ENCODE measurements at regions not wholly inside any gene's neighbourhood (a gene's known extent, or its start where the extent isn't known, plus 50 kb on each side); places are given as distances from the start of the nearest gene placed in this dataset.

- no peaks in the 10 kb centered on the region for H3K36me3 ChIP-seq
- H3K4me1 ChIP-seq: peaks cover 6 to 12% (median 10%) of the 10 kb centered on the region in 4 donors
- TF ChIP-seq EP300 (IDR thresholded peaks at IDR 0.05) (no peak), POLR2AphosphoS5 (IDR thresholded peaks at IDR 0.05) (no peak), CTCF (IDR thresholded peaks at IDR 0.05) (no peak), POLR2A (IDR thresholded peaks at IDR 0.05) (no peak)
- peak in 1 of 2 donors; percentile 82 for ATAC-seq (ENCODE audit: low FRiP score in 2 of 2)
- no peaks in the 10 kb centered on the region for H3K9me3 ChIP-seq
- H3K27me3 ChIP-seq: no peaks in the 10 kb centered on the region
- no peak overlapping the region for H3K4me3 ChIP-seq
- 58 to 65% methylated on average over 16 to 17 of the region's 17 CpGs for WGBS, 2 donors
- no peak for DNase-seq
- peak overlapping the region; percentile 30 to 68 (median 46) for H3K27ac ChIP-seq
These were observed 199.1 kb downstream of the GLI2 start for GRCh38 chr2:120934574-120935338.

GRCh38 chr2:120935339-120936313 lies 200.0 kb downstream of the GLI2 start:
- WGBS, 2 donors: 46 to 49% methylated on average over 20 to 26 of the region's 26 CpGs
- TF ChIP-seq POLR2A (IDR thresholded peaks at IDR 0.05) (no peak), POLR2AphosphoS5 (IDR thresholded peaks at IDR 0.05) (no peak), EP300 (IDR thresholded peaks at IDR 0.05) (no peak), CTCF (IDR thresholded peaks at IDR 0.05) (no peak)
- no peak overlapping the region for H3K4me3 ChIP-seq
- H3K36me3 ChIP-seq: no peaks in the 10 kb centered on the region
- H3K4me1 ChIP-seq: peaks cover 6 to 12% (median 10%) of the 10 kb centered on the region in 4 donors
- no peak for ATAC-seq (ENCODE audit: low FRiP score in 2 of 2)
- peak overlapping the region; percentile 30 to 68 (median 46) for H3K27ac ChIP-seq
- no peaks in the 10 kb centered on the region for H3K9me3 ChIP-seq
- H3K27me3 ChIP-seq: no peaks in the 10 kb centered on the region
- no peak for DNase-seq

- no peak for DNase-seq
- TF ChIP-seq EP300 (IDR thresholded peaks at IDR 0.05): no peak
- TF ChIP-seq CTCF (IDR thresholded peaks at IDR 0.05): no peak
- TF ChIP-seq POLR2AphosphoS5 (IDR thresholded peaks at IDR 0.05): no peak
- TF ChIP-seq POLR2A (IDR thresholded peaks at IDR 0.05): no peak
- no peak overlapping the region for H3K4me3 ChIP-seq
- peak in 1 of 2 donors; percentile 9 for ATAC-seq (ENCODE audit: low FRiP score in 2 of 2)
- H3K27me3 ChIP-seq: no peaks in the 10 kb centered on the region
- H3K4me1 ChIP-seq: peaks cover 6 to 12% (median 10%) of the 10 kb centered on the region in 4 donors
- no peaks in the 10 kb centered on the region for H3K36me3 ChIP-seq
- 64 to 77% methylated on average over 6 to 10 of the region's 10 CpGs for WGBS, 2 donors
- no peak overlapping the region for H3K27ac ChIP-seq
- no peaks in the 10 kb centered on the region for H3K9me3 ChIP-seq
These were observed 201.0 kb downstream of the GLI2 start for GRCh38 chr2:120936476-120937334.

GRCh38 chr2:120937686-120938044 lies 202.0 kb downstream of the GLI2 start:
- Histone ChIP-seq H3K27me3 (no peaks in the 10 kb centered on the region), H3K9me3 (no peaks in the 10 kb centered on the region), H3K27ac (no peak overlapping the region), H3K4me3 (no peak overlapping the region), H3K4me1 (peaks cover 6 to 12% (median 10%) of the 10 kb centered on the region in 4 donors), H3K36me3 (no peaks in the 10 kb centered on the region)
- peak in 1 of 2 donors; percentile 37 for ATAC-seq (ENCODE audit: low FRiP score in 2 of 2)
- DNase-seq: no peak
- 56 to 70% methylated on average over 6 of the region's 6 CpGs for WGBS, 2 donors
- TF ChIP-seq POLR2AphosphoS5 (IDR thresholded peaks at IDR 0.05): no peak

Data from upper lobe of left lung (tissue), 6 donors.